ENCODE measurements at regions not wholly inside any gene's neighbourhood (a gene's known extent, or its start where the extent isn't known, plus 50 kb on each side); places are given as distances from the start of the nearest gene placed in this dataset.

- Histone ChIP-seq H3K27me3 (ENCODE audit: control insufficient read depth in 1 of 2, insufficient read depth in 2 of 2, low read length in 2 of 2) (no peaks in the 10 kb centered on the region), H3K9me3 (ENCODE audit: control insufficient read depth in 2 of 2, insufficient read depth in 1 of 2, low read depth in 1 of 2, low read length in 1 of 2) (no peaks in the 10 kb centered on the region), H3K4me3 (ENCODE audit: low read depth in 1 of 2, low read length in 2 of 2) (no peak overlapping the region), H3K27ac (ENCODE audit: low read depth in 2 of 2, low read length in 1 of 2) (no peak overlapping the region), H3K36me3 (ENCODE audit: control insufficient read depth in 2 of 2, insufficient read depth in 2 of 2, low read length in 1 of 2) (no peaks in the 10 kb centered on the region), H3K4me1 (ENCODE audit: control insufficient read depth in 2 of 2, insufficient read depth in 2 of 2, low read length in 1 of 2) (peaks cover 0 to 5% of the 10 kb centered on the region in 2 donors)
- 46 to 61% methylated on average over 8 of the region's 8 CpGs for WGBS, 2 donors
Measured at GRCh38 chr15:98420837-98421236, 227.5 kb upstream of the IGF1R start.

GRCh38 chr15:98421419-98422129 is 226.8 kb upstream of the IGF1R start:
- H3K4me3 ChIP-seq (ENCODE audit: low read depth in 1 of 2, low read length in 2 of 2) = peak overlapping the region in 1 of 2 donors; percentile 3
- 4 to 5% methylated on average over 62 of the region's 62 CpGs for WGBS, 2 donors

GRCh38 chr15:98422130-98422478 is 226.2 kb upstream of the IGF1R start:
- no peak overlapping the region for H3K27ac ChIP-seq (ENCODE audit: low read depth in 2 of 2, low read length in 1 of 2)
- H3K9me3 ChIP-seq (ENCODE audit: control insufficient read depth in 2 of 2, insufficient read depth in 1 of 2, low read depth in 1 of 2, low read length in 1 of 2) = no peaks in the 10 kb centered on the region
- H3K4me3 ChIP-seq (ENCODE audit: low read depth in 1 of 2, low read length in 2 of 2) = no peak overlapping the region
- H3K4me1 ChIP-seq (ENCODE audit: control insufficient read depth in 2 of 2, insufficient read depth in 2 of 2, low read length in 1 of 2) = peaks cover 0 to 5% of the 10 kb centered on the region in 2 donors
- no peaks in the 10 kb centered on the region for H3K36me3 ChIP-seq (ENCODE audit: control insufficient read depth in 2 of 2, insufficient read depth in 2 of 2, low read length in 1 of 2)
- 18% methylated on average over 13 of the region's 13 CpGs for WGBS, 2 donors
- H3K27me3 ChIP-seq (ENCODE audit: control insufficient read depth in 1 of 2, insufficient read depth in 2 of 2, low read length in 2 of 2) = no peaks in the 10 kb centered on the region

More at GRCh38 chr15:98421419-98422129, 226.8 kb upstream of the IGF1R start:
- Histone ChIP-seq H3K4me1 (ENCODE audit: control insufficient read depth in 2 of 2, insufficient read depth in 2 of 2, low read length in 1 of 2) (peaks cover 0 to 5% of the 10 kb centered on the region in 2 donors), H3K27ac (ENCODE audit: low read depth in 2 of 2, low read length in 1 of 2) (no peak overlapping the region), H3K27me3 (ENCODE audit: control insufficient read depth in 1 of 2, insufficient read depth in 2 of 2, low read length in 2 of 2) (no peaks in the 10 kb centered on the region), H3K9me3 (ENCODE audit: control insufficient read depth in 2 of 2, insufficient read depth in 1 of 2, low read depth in 1 of 2, low read length in 1 of 2) (no peaks in the 10 kb centered on the region), H3K36me3 (ENCODE audit: control insufficient read depth in 2 of 2, insufficient read depth in 2 of 2, low read length in 1 of 2) (no peaks in the 10 kb centered on the region)

GRCh38 chr15:98425173-98425572 is 223.2 kb upstream of the IGF1R start:
- WGBS, 2 donors = 73 to 79% methylated on average over 11 of the region's 11 CpGs
- Histone ChIP-seq H3K27me3 (ENCODE audit: control insufficient read depth in 1 of 2, insufficient read depth in 2 of 2, low read length in 2 of 2) (no peaks in the 10 kb centered on the region), H3K27ac (ENCODE audit: low read depth in 2 of 2, low read length in 1 of 2) (no peak overlapping the region), H3K4me3 (ENCODE audit: low read depth in 1 of 2, low read length in 2 of 2) (no peak overlapping the region), H3K36me3 (ENCODE audit: control insufficient read depth in 2 of 2, insufficient read depth in 2 of 2, low read length in 1 of 2) (no peaks in the 10 kb centered on the region), H3K4me1 (ENCODE audit: control insufficient read depth in 2 of 2, insufficient read depth in 2 of 2, low read length in 1 of 2) (peaks cover 0 to 7% of the 10 kb centered on the region in 2 donors), H3K9me3 (ENCODE audit: control insufficient read depth in 2 of 2, insufficient read depth in 1 of 2, low read depth in 1 of 2, low read length in 1 of 2) (no peaks in the 10 kb centered on the region)

- Histone ChIP-seq H3K27ac (ENCODE audit: low read depth in 2 of 2, low read length in 1 of 2) (no peak overlapping the region), H3K4me1 (ENCODE audit: control insufficient read depth in 2 of 2, insufficient read depth in 2 of 2, low read length in 1 of 2) (peaks cover 2% of the 10 kb centered on the region in 2 donors), H3K36me3 (ENCODE audit: control insufficient read depth in 2 of 2, insufficient read depth in 2 of 2, low read length in 1 of 2) (no peaks in the 10 kb centered on the region), H3K27me3 (ENCODE audit: control insufficient read depth in 1 of 2, insufficient read depth in 2 of 2, low read length in 2 of 2) (no peaks in the 10 kb centered on the region), H3K9me3 (ENCODE audit: control insufficient read depth in 2 of 2, insufficient read depth in 1 of 2, low read depth in 1 of 2, low read length in 1 of 2) (no peaks in the 10 kb centered on the region), H3K4me3 (ENCODE audit: low read depth in 1 of 2, low read length in 2 of 2) (no peak overlapping the region)
- WGBS, 2 donors = 28 to 39% methylated on average over 8 of the region's 8 CpGs
Measured at GRCh38 chr15:98427321-98427720, 221.0 kb upstream of the IGF1R start.

GRCh38 chr15:98428253-98428989 is 219.9 kb upstream of the IGF1R start:
- Histone ChIP-seq H3K27me3 (ENCODE audit: control insufficient read depth in 1 of 2, insufficient read depth in 2 of 2, low read length in 2 of 2) (no peaks in the 10 kb centered on the region), H3K27ac (ENCODE audit: low read depth in 2 of 2, low read length in 1 of 2) (peak overlapping the region; percentile 74 to 76), H3K4me1 (ENCODE audit: control insufficient read depth in 2 of 2, insufficient read depth in 2 of 2, low read length in 1 of 2) (peaks cover 2% of the 10 kb centered on the region in 2 donors), H3K4me3 (ENCODE audit: low read depth in 1 of 2, low read length in 2 of 2) (peak overlapping the region; percentile 43 to 49), H3K9me3 (ENCODE audit: control insufficient read depth in 2 of 2, insufficient read depth in 1 of 2, low read depth in 1 of 2, low read length in 1 of 2) (no peaks in the 10 kb centered on the region), H3K36me3 (ENCODE audit: control insufficient read depth in 2 of 2, insufficient read depth in 2 of 2, low read length in 1 of 2) (no peaks in the 10 kb centered on the region)
- 1% methylated on average over 49 of the region's 49 CpGs for WGBS, 2 donors

GRCh38 chr15:98431171-98431570 is 217.2 kb upstream of the IGF1R start:
- Histone ChIP-seq H3K36me3 (ENCODE audit: control insufficient read depth in 2 of 2, insufficient read depth in 2 of 2, low read length in 1 of 2) (no peaks in the 10 kb centered on the region), H3K27me3 (ENCODE audit: control insufficient read depth in 1 of 2, insufficient read depth in 2 of 2, low read length in 2 of 2) (no peaks in the 10 kb centered on the region), H3K9me3 (ENCODE audit: control insufficient read depth in 2 of 2, insufficient read depth in 1 of 2, low read depth in 1 of 2, low read length in 1 of 2) (no peaks in the 10 kb centered on the region), H3K4me3 (ENCODE audit: low read depth in 1 of 2, low read length in 2 of 2) (no peak overlapping the region), H3K4me1 (ENCODE audit: control insufficient read depth in 2 of 2, insufficient read depth in 2 of 2, low read length in 1 of 2) (peaks cover 2% of the 10 kb centered on the region in 2 donors), H3K27ac (ENCODE audit: low read depth in 2 of 2, low read length in 1 of 2) (no peak overlapping the region)
- 82 to 91% methylated on average over 9 of the region's 9 CpGs for WGBS, 2 donors

- H3K27ac ChIP-seq (ENCODE audit: low read depth in 2 of 2, low read length in 1 of 2) = no peak overlapping the region
- 72 to 80% methylated on average over 6 of the region's 6 CpGs for WGBS, 2 donors
Measured at GRCh38 chr15:98433346-98433745, 215.0 kb upstream of the IGF1R start.

GRCh38 chr15:98433856-98434255 is 214.5 kb upstream of the IGF1R start:
- H3K27me3 ChIP-seq (ENCODE audit: control insufficient read depth in 1 of 2, insufficient read depth in 2 of 2, low read length in 2 of 2) = no peaks in the 10 kb centered on the region
- H3K27ac ChIP-seq (ENCODE audit: low read depth in 2 of 2, low read length in 1 of 2) = no peak overlapping the region
- peaks cover 0 to 2% of the 10 kb centered on the region in 2 donors for H3K4me1 ChIP-seq (ENCODE audit: control insufficient read depth in 2 of 2, insufficient read depth in 2 of 2, low read length in 1 of 2)
- no peaks in the 10 kb centered on the region for H3K9me3 ChIP-seq (ENCODE audit: control insufficient read depth in 2 of 2, insufficient read depth in 1 of 2, low read depth in 1 of 2, low read length in 1 of 2)
- H3K4me3 ChIP-seq (ENCODE audit: low read depth in 1 of 2, low read length in 2 of 2) = no peak overlapping the region
- WGBS, 2 donors = 85 to 87% methylated on average over 10 of the region's 10 CpGs
- H3K36me3 ChIP-seq (ENCODE audit: control insufficient read depth in 2 of 2, insufficient read depth in 2 of 2, low read length in 1 of 2) = no peaks in the 10 kb centered on the region

More at GRCh38 chr15:98433346-98433745, 215.0 kb upstream of the IGF1R start:
- Histone ChIP-seq H3K4me1 (ENCODE audit: control insufficient read depth in 2 of 2, insufficient read depth in 2 of 2, low read length in 1 of 2) (peaks cover 0 to 2% of the 10 kb centered on the region in 2 donors), H3K36me3 (ENCODE audit: control insufficient read depth in 2 of 2, insufficient read depth in 2 of 2, low read length in 1 of 2) (no peaks in the 10 kb centered on the region), H3K9me3 (ENCODE audit: control insufficient read depth in 2 of 2, insufficient read depth in 1 of 2, low read depth in 1 of 2, low read length in 1 of 2) (no peaks in the 10 kb centered on the region), H3K4me3 (ENCODE audit: low read depth in 1 of 2, low read length in 2 of 2) (no peak overlapping the region), H3K27me3 (ENCODE audit: control insufficient read depth in 1 of 2, insufficient read depth in 2 of 2, low read length in 2 of 2) (no peaks in the 10 kb centered on the region)
